ENCODE measurements at regions not wholly inside any gene's neighbourhood (a gene's known extent, or its start where the extent isn't known, plus 50 kb on each side); places are given as distances from the start of the nearest gene placed in this dataset.
"Not testable (repeated sequence)": the region's sequence is repeated elsewhere in the genome, so short reads cannot be mapped to it uniquely, and the experiment has no call there.

GRCh38 chr1:30374400-30375070 is 348.9 kb downstream of the MATN1 start:
- no peak for FAIRE-seq

DNA sequence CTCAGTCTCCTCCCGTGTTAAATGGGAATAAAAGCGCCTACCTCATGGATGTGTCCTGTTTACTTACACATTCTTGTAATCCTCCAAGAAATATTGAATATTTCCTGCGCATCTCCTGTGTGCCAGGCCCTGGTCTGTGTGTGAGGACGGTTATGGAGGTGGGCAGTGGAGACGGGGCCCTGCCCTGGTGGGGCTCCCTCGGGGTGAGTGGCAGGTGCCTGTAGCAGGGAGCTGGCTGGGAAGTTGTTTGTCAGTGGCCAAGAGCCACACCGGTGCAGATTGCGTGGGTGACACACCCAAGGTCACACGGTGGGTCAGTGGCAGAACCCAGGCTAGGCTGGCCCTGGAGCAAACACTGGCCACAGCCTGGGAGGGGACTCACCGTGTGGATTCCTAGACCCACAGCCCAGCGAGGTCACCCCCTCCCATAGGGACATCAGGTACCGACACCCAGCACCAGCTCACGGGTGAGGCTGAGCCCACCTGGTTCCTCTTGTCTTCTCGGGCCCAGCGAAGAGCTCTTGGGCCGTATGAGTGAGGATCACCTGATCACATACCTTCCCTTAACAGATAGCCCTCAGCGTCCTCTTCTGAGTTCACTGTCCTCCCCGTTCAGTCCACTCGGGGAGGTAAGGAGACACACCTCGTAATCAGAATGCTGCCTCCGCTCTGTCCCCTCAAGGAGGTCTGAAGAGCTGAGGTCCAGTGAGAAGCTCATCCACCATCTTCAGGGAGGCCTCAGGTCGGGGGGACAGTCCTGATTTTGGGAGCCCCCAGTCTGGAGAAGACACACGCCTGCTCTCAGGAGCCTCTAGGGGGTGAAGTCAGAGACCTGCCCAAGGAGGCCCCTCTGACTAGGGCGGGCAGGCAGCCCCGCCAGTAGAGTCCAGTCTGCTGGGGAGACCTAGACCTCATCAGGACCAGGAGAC is 349.6 kb downstream of the MATN1 start:
- FAIRE-seq = no peak

DNA sequence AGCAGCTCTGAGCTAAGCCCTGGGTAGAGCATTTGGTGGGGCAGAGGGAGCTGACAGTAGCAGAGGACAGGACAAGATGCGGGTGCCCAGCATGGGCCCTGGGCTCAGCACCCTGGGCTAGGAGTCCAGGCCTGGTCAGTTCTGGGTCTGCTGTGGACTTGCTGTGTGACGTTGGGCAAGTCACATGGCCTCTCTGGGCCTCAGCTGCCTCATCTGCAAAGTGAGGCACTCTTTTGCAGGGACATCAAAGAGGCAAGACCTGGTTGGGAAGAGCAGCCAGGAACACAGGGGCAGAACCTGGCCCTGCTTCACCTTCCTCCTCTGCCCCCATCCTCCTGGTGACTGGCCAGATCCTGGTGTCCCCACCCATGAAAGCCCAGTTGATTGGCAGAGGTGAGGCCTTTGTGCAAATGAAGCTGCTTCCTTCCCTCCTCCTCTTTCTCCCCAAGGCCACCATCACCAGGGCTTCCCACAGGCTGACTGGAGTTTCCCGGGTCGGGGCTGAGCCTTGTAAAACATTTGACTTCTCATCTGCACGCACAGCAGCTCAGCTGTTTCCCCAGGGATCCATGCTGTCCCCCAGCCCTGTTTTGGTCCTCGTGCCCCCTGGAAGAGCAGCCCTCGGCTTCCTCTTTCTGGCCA is 350.5 kb downstream of the MATN1 start:
- no peak for FAIRE-seq

- FAIRE-seq = no peak
Measured at GRCh38 chr1:30371888-30372791, 351.2 kb downstream of the MATN1 start.

DNA sequence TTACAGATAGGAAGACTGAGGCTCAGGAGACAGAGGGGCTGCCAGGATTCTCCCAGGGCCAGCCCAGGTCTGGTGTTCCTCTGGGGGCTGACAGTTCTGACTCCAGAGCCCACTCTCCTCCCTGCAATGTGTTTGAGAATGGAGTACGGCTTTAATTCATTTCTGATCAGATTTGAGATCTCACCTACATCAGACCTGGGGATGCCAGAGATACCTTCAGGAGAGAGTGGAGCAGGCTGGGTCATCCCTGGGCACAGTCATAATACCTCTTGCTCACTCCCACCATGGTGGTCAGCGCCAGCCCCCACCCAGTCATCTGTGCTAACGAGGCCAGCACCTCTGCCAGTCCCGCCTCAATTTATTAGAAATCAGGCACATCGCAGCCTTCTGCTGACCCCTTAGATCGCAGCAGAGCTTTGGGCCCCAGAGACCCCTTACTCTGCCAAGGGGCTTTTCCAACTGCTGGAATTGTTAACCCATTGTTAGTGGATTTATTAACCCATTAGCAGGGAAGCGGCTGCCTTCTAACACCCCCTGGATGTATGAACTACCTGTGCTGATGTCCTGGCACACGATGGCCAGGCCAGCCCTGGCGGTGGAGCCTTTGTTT is 352.1 kb downstream of the MATN1 start:
- FAIRE-seq = no peak

- no peak for FAIRE-seq
Measured at GRCh38 chr1:30368651-30369240, 354.6 kb downstream of the MATN1 start.

GRCh38 chr1:30366911-30367310 is 356.5 kb downstream of the MATN1 start:
- no peak for FAIRE-seq

DNA sequence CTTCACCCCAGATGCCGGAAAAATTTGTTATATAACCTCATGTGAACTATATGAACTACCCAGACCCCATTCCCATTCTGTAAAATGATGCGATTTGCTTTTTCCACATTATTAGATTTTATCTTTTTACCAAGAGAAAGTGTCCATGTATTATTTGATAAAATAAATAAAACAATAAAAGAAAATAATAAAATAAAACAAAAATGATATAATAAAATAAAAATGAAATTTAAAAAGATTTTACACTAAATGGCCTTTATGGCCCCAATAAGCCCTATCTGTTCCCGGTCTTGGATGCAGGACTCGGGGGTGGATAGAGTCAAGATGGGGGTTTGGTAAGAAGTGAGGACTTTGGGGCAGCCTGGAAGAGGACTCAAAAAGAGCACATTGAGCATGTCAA is 357.2 kb downstream of the MATN1 start:
- FAIRE-seq = no peak

GRCh38 chr1:30365596-30365995 is 357.8 kb downstream of the MATN1 start:
- no peak for FAIRE-seq

- no peak for FAIRE-seq
Measured at GRCh38 chr1:30363031-30363430, 360.4 kb downstream of the MATN1 start.

DNA sequence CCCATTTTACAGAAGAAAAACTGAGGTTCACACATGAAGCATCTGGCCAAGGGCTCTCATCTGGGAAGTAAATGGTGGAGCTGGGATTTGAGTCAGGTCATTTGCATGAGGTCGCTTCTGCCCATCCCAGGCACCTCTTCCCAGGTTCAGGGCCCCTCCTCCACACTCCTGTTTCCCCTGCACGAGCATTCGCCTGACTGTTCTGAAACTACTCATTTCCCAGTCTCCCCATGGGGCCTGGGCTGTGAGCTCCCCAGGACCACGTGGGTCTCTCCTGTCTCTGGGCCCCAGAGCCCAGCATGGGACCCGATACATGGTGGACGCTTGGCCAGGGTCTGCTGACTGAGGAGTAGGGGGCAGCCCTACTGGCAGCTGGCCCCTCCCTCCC is 360.8 kb downstream of the MATN1 start:
- no peak for FAIRE-seq

DNA sequence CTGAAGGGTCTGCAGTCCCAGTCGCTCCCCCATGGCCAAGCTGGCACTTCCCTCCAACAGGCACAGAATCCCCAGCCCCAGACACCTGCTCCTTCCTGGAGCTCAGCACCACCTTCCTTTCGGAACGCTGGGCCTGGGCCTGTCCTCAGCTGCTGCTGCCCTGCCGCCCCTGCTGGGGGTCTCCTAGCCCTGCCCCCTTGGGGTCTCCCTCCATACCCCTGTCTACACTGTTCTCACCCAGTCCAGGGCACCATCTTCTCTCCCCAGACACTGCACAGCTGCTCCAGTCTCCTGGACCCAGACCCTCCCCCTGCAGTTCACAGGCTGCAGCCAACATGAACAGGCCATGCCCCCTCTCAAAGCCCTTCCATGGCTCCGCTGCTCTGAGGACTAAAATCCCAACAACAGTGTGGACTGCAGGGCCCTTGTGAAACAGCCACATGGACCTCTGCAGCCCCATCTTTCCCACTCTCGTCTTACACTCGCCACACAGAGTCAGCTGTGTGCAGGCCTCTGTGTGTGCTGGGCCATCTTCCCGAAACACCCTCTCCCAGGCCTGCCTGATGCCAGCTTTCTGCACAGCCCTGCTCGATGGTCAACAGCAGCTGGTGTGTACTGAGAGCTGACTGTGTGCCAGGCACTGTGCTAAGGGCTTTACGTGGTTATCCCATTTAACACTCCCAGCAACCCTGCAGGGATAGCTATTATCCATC is 361.3 kb downstream of the MATN1 start:
- not testable (repeated sequence) for FAIRE-seq

DNA sequence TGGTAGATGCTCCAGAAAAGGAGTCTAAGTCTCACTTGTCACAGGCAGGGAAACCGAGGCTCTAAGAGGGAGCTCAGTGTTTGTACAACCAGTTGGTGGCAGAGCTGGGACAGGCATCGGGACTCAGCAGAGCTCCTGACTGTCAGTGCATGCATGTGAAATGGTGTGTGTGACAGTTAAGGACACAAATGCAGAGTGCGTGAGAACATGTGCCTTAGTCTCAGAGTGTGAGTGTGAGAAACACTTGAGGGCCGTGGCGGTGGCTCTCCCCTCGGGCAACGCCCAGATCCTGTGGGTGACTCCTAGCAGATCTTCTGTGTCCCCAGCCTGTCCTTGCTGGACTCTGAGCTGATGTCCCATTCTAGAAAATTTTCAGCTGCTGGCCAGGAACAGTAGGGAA is 362.6 kb downstream of the MATN1 start:
- no peak for FAIRE-seq

GRCh38 chr1:30360281-30360680 is 363.1 kb downstream of the MATN1 start:
- no peak for FAIRE-seq

- FAIRE-seq = no peak
Measured at GRCh38 chr1:30359539-30360220, 363.7 kb downstream of the MATN1 start.

GRCh38 chr1:30358500-30358899 is 364.9 kb downstream of the MATN1 start:
- no peak for FAIRE-seq

GRCh38 chr1:30356839-30357238 is 366.5 kb downstream of the MATN1 start:
- FAIRE-seq = no peak

GRCh38 chr1:30354410-30354809 is 369.0 kb downstream of the MATN1 start:
- no peak for FAIRE-seq

DNA sequence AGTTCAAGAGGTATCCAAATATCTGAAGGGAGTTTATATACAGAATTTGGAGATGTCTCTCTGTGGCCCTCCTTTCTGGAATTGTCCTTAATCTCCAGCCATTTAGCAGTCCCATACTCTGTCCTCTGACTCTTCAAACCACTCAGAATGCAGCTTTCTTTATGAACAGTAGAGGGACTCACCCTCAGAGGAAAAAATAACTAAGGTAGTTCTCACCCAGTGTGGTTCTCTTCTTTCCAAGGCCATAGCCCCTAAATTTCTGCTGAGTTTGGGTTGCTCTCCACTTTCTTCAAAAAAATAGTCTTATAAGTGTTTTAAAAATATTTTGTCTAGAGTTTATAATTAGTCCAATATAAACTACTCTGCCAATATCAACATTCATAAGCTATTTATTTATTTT is 369.7 kb downstream of the MATN1 start:
- no peak for FAIRE-seq

DNA sequence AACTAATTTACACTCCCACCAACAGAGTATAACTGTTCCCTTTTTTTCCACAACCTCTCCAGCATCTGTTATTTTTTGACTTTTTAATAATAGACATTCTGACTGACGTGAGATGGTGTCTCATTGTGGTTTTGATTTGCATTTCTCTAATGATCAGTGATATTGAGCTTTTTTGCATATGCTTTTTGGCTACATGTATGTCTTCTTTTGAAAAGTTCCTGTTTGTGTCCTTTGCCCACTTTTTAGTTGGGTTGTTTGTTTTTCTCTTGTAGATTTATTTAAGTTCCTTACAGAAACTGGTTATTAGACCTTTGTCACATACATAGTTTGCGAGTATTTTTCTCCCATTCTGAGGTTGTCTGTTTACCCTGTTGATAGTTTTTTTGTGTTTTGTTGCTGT is 375.2 kb downstream of the MATN1 start:
- FAIRE-seq = no peak

Measured in TTC549 (cell line).